NOMO-1 treated with DMSO at 0.1 percent for 48 hours (cell line): ENCODE measurements at regions not wholly inside any gene's neighbourhood (a gene's known extent, or its start where the extent isn't known, plus 50 kb on each side); places are given as distances from the start of the nearest gene placed in this dataset.
"Not testable (repeated sequence)": the region's sequence is repeated elsewhere in the genome, so short reads cannot be mapped to it uniquely, and the experiment has no call there.

ENCODE experiments used
- DNase-seq: peaks from one replicate; lab custom pipeline; 2025; ENCODE audit not compliant: unreplicated experiment; lab: John Stamatoyannopoulos, UW

- no peak for DNase-seq
Measured at GRCh38 chr15:98315971-98316370, 332.4 kb upstream of the IGF1R start.

- DNase-seq: no peak
Measured at GRCh38 chr15:98321896-98322295, 326.4 kb upstream of the IGF1R start.

- no peak for DNase-seq
Measured at GRCh38 chr15:98322581-98322980, 325.8 kb upstream of the IGF1R start.

- DNase-seq: no peak
Measured at GRCh38 chr15:98324341-98324970, 323.9 kb upstream of the IGF1R start.

- DNase-seq: no peak
Measured at GRCh38 chr15:98326804-98327203, 321.5 kb upstream of the IGF1R start.

- no peak for DNase-seq
Measured at GRCh38 chr15:98330258-98330657, 318.1 kb upstream of the IGF1R start.

- no peak for DNase-seq
Measured at GRCh38 chr15:98330692-98331435, 317.5 kb upstream of the IGF1R start.

- no peak for DNase-seq
Measured at GRCh38 chr15:98331676-98332075, 316.7 kb upstream of the IGF1R start.

GRCh38 chr15:98333251-98333650 is 315.1 kb upstream of the IGF1R start:
- DNase-seq: no peak

- no peak for DNase-seq
Measured at GRCh38 chr15:98342911-98343310, 305.4 kb upstream of the IGF1R start.

GRCh38 chr15:98344591-98344990 is 303.7 kb upstream of the IGF1R start:
- DNase-seq: no peak

- DNase-seq: no peak
Measured at GRCh38 chr15:98347001-98347400, 301.3 kb upstream of the IGF1R start.

GRCh38 chr15:98347866-98348265 is 300.5 kb upstream of the IGF1R start:
- DNase-seq: no peak

GRCh38 chr15:98350276-98350675 is 298.1 kb upstream of the IGF1R start:
- DNase-seq: no peak

- not testable (repeated sequence) for DNase-seq
Measured at GRCh38 chr15:98358274-98358673, 290.1 kb upstream of the IGF1R start.

GRCh38 chr15:98358971-98359370 is 289.4 kb upstream of the IGF1R start:
- DNase-seq: no peak

GRCh38 chr15:98363416-98363815 is 284.9 kb upstream of the IGF1R start:
- no peak for DNase-seq

- no peak for DNase-seq
Measured at GRCh38 chr15:98363955-98364354, 284.4 kb upstream of the IGF1R start.

GRCh38 chr15:98369081-98369716 is 279.1 kb upstream of the IGF1R start:
- no peak for DNase-seq

- DNase-seq: no peak
Measured at GRCh38 chr15:98375513-98376340, 272.6 kb upstream of the IGF1R start.

- no peak for DNase-seq
Measured at GRCh38 chr15:98380721-98381120, 267.6 kb upstream of the IGF1R start.
